ENCODE measurements at regions not wholly inside any gene's neighbourhood (a gene's known extent, or its start where the extent isn't known, plus 50 kb on each side); places are given as distances from the start of the nearest gene placed in this dataset.
A peak's percentile ranks its signal among the peaks of the same experiment; 100 is the strongest.

DNA sequence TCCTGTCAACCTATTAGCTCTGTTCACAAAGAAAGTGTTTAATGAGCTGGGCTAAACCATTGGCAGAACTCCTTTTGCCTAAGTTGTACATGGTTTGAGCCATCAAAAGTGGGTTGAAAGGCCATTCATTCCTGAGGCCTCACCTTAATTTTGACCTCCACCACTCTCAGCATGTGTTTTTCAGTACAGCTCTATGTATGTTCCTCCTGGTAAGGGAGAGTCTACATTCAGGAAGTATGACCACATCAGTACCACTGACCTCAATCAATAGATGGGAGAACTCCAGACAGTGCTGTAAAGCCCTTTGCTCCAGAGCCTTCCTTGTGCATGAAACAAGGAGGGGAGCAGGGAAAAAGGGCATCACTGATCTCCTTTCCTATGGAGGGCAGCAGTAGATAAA lies 87.8 kb upstream of the CARD18 start:
- DNase-seq: no peak

DNA sequence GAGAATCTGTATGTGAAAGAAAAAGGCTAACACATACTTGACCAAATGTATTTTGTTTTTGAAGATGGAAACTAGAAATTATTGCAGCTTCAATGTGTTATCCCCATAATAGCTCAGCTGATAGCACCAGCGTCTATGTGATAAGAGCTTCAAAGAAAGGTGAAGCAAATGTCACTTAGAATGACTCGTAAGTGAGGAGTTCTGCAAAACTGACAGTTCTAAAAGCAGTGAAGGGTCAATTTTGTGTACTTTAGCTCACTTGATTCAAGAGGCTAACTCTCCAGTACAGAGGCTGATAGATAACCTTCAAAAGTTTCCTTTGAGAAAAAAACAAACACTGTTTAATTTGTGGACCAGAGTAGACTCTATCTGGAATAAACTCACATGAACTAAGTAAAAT lies 87.2 kb upstream of the CARD18 start:
- no peak for DNase-seq

DNA sequence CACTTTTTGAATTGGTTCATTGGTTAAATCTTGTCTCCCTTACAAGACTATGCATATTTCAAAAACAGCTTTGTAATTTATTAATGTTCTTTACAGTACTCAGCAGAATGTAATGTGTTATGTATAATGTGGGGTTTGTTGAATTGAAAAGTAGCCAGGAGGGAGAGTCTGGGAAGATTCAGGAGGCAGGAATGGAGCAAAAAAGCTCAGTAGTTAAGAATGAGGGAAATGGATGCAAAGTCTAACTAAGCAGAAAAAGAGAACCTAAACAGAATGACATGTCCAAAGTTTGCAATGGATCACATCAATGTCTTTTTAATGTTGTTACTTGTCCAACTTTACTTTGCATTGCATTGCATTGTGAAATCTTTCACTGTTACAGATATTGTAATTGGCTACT lies 86.5 kb upstream of the CARD18 start:
- DNase-seq: no peak

DNA sequence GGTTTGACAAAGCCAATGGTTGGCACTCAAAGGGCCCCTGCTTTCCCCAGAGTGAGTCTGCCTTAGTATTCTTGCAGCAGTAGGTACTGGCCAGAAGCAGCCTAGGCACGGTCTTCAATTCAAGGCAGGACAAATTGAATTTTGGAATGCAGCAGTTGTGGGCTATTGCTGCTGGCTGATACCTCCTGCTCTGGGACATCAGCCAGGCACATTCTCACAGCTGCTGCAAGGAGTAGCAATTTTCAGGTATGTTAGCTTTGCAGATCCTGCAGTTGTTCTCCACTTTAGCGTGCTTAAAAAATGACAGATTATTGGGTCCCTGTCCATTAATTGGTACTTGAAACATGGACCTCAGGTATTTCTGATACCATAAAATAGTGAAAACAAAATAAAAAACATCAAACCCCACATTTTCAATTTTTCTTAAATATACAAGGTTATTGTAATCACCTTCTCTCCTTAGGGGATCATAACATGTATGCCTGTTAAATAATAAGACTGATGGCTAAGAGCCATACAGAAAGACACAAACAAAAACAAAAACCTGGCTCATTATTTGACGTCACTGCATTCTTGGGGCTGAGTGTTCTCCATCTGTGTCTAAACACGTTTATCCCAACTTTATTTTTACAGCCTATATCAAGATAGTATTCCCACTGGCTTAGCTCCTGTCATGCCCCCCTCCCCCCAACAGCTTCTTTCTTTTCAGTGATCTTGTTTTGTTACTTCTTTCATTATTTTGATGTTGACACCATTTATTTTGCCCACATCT lies 85.1 kb upstream of the CARD18 start:
- DNase-seq: no peak

DNA sequence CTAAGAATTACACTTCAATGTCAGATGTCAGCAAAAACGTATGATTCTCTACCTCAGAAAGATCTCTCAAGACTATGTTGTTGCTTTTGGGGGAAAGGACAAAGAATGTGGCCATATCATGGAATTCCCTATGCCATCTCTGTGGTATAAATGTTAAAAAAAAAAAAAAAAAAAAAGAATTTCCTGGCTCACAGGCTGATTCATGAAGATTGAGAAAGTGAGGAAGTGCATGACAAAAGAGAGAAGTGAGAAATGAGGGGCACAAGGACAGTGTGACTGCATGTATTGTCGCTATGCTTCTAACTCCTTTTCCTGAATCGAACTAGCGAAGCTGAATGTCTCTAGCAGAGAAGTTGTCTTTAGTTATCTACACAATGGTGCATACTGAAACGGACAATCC lies 80.6 kb upstream of the CARD18 start:
- DNase-seq: peak; percentile 54

DNA sequence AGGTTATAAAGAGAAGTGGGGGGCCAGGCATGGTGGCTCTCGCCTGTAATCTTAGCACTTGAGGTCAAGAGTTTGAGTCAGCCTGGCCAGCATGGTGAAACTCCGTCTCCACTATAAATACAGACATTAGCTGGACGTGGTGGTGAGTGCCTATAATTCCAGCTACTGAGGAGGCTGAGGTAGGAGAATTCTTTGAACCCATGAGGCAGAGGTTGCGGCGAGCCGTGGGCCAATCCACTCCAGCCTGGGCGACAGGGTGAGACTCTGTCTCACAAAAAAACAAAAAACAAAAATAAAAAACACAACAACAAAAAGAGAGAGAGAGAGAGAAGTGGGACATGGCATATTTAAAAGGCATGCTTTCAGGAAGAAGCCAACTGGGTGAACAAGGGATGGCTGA lies 80.1 kb upstream of the CARD18 start:
- no peak for DNase-seq

DNA sequence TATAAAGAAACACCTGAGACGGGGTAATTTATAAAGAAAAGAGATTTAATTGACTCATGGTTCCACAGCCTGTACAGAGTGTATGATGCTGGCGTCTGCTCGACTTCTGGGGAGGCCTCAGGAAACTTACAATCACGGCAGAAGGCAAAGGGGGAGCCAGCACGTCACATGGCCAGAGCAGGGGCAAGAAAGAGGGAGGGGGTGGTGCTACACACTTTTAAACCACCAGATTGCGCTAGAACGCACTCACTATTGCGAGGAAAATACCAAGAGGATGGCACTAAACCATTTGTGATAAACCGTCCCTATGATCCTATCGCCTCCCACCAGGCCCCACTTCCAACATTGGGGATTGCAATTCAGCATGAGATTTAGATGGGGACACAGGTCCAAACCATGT lies 79.7 kb upstream of the CARD18 start:
- DNase-seq: peak; percentile 12

DNA sequence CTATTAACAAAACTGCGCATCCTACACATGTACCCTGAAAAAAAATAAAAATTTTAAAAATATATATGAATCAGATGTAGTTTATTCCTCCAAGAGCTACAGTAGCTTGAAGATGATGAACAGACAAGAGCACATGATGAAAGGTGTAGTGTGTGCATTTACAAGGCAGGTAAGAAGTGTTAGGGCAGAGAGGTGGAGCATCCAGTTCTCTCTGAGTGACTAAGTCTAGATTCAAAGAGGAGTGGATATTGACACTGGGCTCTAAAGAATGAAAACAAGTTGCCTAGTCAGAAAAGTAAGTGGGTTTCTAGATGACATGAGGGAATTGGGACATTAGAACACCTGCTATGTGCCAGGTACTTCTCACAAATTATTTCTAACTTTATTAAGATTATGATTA lies 76.0 kb upstream of the CARD18 start:
- no peak for DNase-seq

DNA sequence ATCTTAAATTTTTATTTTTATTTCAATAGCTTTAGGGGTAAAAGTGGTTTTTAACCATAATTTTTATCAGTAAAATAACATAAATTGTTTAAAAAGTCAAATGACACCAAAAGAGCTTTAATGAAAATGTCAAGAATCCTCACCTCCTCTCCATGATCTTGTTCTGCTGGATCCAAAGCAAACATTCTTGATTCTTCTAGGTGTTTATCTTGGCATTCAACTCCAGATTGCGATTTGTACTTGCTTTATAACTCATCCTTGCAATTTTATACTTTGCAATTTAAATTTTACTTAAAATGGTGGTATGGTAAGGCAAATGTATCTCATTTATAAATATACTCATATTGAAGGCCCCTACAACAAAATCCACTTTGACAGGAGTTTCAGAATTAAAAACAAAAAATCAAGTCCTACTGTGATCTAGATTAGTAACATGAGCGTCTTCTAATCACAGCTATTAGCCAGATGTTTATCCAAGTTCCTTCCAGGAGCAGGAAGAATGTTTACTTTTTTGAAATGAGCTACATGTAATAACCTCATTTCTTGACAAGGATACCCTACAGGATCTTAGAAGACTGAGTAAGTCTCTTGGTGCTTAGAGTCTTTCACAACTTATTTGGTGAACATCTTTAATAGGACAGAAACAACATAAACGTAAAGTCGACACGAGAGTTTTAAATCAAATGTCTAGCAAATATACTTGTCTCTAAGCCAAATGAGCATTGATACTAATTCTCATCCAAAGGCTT lies 72.4 kb upstream of the CARD18 start:
- DNase-seq: no peak

DNA sequence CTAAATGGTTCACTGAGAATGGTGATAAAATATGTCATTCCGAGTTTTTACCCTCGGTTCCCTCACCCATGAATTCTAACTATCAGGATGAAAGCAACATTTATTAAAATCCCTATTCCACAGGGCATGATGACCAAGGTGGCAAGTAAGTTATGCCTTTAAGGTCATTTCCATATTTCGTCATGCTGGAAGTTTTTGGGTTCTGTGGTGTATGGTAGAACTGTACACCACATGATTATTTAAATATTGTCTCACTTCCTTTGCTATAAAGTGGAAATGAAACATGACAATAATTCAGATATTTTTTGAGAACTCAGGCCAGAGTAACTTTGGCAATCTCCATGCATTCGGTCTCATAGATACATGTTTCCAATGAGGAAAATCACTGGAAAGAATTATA lies 68.5 kb upstream of the CARD18 start:
- DNase-seq: no peak

DNA sequence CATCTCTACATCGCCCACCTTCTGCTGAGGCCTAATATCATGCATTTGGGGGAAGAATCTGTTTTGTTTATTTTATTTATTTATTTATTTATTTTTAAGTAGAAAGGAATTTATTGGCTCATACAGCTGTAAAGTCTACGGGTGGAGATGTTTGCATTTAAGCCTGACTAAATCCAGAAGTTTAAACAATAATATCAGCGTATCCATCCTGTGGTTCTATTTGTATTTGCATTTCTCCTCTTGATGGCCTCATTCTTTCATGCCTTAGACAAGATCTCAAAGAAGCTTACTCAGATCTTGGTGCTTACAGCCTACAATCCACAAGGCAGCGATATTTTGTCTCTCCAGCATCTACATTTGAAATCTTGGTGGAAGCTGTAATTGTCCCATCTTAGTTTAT lies 67.1 kb upstream of the CARD18 start:
- DNase-seq: no peak

DNA sequence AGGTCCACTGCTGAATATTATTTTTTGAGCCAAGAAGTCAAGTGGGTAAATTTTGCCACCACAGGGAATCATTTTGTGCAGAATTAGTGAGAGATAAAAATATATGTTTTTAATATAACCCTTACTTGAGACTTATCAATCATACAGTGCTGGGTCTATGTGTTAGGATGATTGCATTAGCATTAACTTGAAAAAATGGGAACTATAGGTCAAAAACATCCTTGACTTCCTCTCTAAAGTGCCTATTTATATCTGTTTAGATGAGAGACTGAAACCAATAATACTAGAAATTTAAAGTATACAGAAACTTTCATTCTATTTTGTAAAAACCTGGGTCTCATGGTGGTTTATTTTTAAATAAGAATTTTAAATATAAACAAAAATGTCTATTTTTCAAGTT lies 65.1 kb upstream of the CARD18 start:
- DNase-seq: no peak

DNA sequence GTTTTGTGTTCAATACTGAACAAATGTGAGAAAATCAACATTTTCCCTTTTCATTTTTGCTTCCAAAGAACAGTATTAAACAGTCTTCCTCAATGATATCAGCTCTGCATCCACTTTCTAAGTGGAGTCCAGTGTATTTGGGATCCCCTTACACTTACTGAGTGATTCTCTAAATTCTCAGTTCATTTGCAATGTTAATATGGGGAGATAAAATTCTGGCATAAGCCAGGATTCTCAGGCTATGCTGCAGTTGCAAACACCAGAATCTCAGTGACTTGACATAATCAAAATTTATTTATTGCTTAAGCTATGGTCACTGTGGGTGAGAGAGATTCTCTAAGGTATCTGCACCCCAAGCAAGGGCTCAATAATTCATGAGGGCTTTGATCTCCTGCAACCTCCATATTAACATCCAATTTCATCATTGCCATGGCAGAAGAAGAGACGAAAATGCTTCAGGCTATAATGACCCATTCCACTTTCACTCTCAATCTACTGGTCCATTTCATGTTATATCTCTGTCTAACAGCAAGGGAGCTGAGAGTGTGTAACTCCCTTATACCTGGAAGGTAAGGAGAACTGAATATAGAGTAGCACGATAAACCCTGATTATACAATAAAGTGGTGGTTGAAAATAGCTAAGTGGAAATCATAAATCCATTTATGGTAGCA lies 64.1 kb upstream of the CARD18 start:
- no peak for DNase-seq

DNA sequence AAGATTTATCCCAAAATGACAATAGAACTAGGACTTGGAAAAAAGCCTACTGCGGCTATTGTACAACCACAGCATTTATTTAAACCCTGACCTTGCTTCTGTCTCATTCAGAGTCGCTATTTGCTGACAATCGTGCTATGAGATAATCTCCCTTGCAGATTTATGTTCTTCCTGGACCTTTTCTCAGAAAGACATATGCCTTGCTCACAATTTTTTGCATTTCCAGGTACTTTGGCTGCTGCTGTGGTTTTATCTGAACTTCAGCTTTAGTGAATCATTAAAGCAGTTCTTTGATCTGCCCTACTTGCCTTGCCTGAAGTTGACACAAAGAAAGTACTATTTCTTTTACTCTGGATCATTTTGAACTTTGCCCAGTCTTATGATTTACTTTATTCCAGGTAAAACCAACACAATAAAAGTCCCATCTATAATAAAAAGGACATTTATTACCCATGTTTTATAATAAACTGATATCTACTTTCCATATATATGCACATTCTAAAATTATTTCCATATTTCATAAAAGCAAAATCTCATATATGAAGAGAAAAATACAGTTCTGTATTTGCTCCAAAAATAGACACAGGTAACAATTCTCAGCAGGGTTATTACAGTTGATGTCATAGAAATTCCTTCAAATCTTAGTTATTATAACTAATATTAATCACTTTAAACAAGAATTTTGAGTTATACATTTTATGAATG lies 63.4 kb upstream of the CARD18 start:
- DNase-seq: peak; percentile 17

DNA sequence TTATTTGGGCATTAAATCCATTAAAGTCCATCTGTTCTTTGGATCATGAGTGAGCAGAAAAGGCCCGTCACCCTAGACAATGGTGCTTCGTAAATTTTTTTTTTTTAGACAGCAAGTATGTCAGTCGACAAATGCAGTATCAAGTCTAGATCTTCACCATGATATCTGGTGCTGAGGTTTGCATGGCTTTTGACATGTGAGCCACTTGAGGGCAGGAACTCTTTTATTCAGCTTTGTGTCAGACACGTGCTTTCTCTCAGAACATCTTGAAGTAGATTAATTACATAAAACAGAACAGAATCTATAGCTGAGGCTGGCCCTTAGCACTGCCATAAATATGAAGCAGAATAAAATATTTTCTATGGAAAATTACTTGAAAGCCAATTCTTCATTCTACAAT lies 62.9 kb upstream of the CARD18 start:
- no peak for DNase-seq

DNA sequence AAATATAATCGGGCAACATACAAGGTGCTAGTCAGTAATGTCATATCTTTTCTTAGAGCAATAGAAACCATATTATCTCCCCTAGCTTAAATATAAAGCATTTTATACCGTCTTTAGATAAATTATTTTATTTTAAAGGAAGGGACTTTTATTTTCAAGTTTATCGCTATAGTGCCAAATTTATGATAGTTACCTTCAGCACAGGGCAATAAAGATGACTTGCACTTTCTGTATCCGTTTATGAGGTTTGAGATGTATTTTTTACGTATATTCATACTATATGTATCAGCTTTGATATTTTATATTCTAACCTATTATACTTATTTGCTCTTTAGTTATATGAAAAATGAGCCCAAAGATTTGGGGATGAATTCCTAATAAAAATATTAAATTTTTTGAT lies 61.6 kb upstream of the CARD18 start:
- no peak for DNase-seq

DNA sequence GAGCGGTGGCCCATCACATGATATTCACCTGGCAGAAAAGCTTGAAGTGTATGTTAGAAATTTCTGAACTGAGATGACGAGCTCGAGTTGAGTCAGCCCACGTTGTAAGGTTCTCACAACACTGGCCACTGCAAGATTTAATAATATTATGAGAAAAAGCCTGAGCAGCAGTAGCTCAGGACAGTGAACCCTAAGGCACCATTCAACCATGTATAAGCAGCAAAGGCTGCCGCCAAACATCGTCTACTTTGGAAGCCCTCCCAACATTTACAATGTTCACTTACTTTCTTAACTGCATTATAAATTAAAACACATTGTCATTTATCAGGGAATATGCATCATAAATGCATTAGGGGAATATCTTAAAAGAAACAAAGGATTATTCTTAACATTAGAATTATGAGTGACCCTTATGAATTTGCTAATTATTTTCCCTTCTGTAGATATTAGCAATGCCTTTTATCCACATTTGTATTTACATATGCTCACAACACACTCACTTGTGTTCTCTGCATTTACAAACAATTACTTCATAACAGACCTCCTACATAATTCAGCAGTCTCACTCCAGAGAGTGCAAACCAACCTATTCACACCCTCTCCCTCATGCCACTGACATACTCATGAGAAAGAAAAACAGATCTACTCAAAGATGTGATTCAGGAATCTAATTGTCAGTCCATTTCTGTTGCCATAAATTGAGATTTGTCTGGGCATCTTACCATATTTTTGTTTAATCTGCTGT lies 57.7 kb upstream of the CARD18 start:
- DNase-seq: no peak

DNA sequence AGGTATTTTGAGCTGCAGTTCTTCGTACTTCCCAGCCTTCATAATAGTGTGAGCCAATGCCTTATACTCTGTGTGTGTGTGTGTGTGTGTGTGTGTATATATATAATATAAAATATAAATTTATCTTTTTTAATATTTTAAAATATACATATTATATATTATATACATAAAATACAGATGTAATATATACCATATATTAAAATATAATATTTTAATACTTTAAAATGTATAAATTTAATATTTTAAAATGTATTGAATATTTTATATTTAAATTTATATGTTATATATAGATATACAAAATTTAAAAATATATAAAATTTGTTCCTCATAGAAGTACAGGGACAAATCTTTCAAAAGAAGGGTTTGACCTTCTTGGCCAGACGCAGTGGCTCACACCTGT lies 53.7 kb upstream of the CARD18 start:
- no peak for DNase-seq

DNA sequence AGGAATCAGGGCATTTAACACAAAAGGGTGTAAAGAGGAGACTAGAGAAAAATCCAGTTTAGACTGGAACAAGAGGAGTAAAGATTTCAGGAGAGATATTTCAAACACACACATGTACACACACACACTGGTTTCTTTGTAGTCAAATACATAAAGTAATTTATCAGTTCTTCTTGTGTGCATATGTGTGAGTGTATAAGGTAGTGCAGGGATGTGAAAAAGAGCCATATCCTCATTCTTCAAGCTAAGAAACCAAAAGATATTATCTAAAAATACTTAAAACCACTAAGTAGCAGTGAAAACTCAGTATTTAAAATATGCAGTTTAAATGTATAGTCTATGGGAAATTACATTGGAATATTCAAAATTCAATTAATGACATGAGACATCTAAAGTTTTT lies 52.5 kb upstream of the CARD18 start:
- DNase-seq: peak; percentile 5

DNA sequence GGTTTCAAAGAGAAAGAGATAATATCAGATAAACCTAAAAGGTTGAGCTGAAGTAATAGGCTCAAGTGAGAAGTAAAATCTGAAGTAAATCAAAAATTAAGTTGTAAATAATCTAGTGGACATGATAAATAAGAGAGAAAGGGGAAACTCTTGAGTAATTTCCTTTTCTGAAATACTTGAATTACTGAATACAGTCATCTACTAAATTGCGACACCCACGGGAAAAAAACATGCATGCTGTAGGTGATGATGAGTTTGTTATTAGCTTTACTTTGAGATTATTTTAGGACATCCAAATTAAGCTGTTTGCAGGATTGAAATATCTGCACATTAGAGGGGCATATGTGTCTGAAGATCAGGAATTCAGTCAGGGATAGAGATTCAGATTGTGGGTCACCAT lies 50.0 kb upstream of the CARD18 start:
- peak; percentile 63 for DNase-seq
